Gastroesophageal sphincter (tissue), 3 donors: ENCODE measurements at regions not wholly inside any gene's neighbourhood (a gene's known extent, or its start where the extent isn't known, plus 50 kb on each side); places are given as distances from the start of the nearest gene placed in this dataset.

Source experiments
- POLR2A ChIP-seq, 2 donors: fragments of 450-650 bp; IDR thresholded peaks; one replicate each; pipeline ENCODE4 v1.6.1; 2017; ENCODE audit warnings: antibody characterized with exemption in 2 of 2, mild to moderate bottlenecking in 2 of 2, moderate library complexity in 1 of 2
- POLR2AphosphoS5 ChIP-seq: sonication (generic); formaldehyde crosslinking; IDR thresholded peaks from one replicate; pipeline ENCODE4 v1.6.1; 2017; ENCODE audit warnings: antibody characterized with exemption
- TF ChIP-seq, protein P1 (sequence below), 4 experiments: fragments of 200-600 bp in 2 of 4; fragments of 450-650 bp in 2 of 4; sonication (generic) in 1 of 4; IDR thresholded peaks; one replicate each; pipeline ENCODE4 v1.5.1; 2017 to 2019; ENCODE audit warnings: antibody characterized with exemption in 4 of 4, mild to moderate bottlenecking in 2 of 4, moderate library complexity in 2 of 4

DNA sequence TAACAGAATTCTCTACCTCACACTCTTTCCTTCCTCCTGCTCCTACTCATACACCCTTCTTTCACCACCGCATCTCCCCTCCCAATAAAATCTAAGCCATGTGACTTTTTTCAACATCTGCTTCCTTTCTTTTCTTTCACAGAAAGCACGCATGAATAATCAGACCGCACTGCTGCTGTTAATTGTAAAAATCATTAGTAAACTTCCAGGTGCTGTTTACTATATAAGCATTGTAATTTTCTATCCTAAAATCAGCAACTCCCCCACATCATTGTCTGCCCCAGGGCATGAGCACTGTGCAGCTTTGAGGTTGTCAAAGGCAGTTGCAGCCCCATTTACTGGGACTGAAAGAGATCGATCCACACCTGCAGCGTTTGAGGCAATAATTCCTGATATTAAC, 782.6 kb upstream of the ID2 start:
- TF ChIP-seq POLR2A (IDR thresholded peaks at IDR 0.05) (no peak), POLR2AphosphoS5 (no peak)
- TF ChIP-seq, protein P1, sequence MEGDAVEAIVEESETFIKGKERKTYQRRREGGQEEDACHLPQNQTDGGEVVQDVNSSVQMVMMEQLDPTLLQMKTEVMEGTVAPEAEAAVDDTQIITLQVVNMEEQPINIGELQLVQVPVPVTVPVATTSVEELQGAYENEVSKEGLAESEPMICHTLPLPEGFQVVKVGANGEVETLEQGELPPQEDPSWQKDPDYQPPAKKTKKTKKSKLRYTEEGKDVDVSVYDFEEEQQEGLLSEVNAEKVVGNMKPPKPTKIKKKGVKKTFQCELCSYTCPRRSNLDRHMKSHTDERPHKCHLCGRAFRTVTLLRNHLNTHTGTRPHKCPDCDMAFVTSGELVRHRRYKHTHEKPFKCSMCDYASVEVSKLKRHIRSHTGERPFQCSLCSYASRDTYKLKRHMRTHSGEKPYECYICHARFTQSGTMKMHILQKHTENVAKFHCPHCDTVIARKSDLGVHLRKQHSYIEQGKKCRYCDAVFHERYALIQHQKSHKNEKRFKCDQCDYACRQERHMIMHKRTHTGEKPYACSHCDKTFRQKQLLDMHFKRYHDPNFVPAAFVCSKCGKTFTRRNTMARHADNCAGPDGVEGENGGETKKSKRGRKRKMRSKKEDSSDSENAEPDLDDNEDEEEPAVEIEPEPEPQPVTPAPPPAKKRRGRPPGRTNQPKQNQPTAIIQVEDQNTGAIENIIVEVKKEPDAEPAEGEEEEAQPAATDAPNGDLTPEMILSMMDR (IDR thresholded peaks at IDR 0.05) = no peak
